Colonic mucosa (tissue), 4 donors: ENCODE measurements at regions not wholly inside any gene's neighbourhood (a gene's known extent, or its start where the extent isn't known, plus 50 kb on each side); places are given as distances from the start of the nearest gene placed in this dataset.

Experiments used
- DNase-seq: peaks from one replicate; pipeline ENCODE4 v3.0.0-alpha.2; 2020
- H3K27ac ChIP-seq: fragments of 200-600 bp; one replicate; pipeline ENCODE4 v1.8.0; 2021
- H3K27me3 ChIP-seq: fragments of 200-600 bp; one replicate; pipeline ENCODE4 v1.8.0; 2021
- H3K36me3 ChIP-seq: fragments of 200-600 bp; one replicate; pipeline ENCODE4 v1.8.0; 2021
- H3K4me1 ChIP-seq: fragments of 200-600 bp; one replicate; pipeline ENCODE4 v1.8.0; 2021; ENCODE audit warnings: mild to moderate bottlenecking
- H3K4me3 ChIP-seq: fragments of 200-600 bp; one replicate; pipeline ENCODE4 v1.8.0; 2021
- H3K9ac ChIP-seq, 2 donors: one replicate each; pipeline ENCODE4 v1.7.0; 2013; ENCODE audit warnings: control low read depth in 2 of 2, low read depth in 2 of 2, low read length in 2 of 2
- H3K9me3 ChIP-seq: fragments of 200-600 bp; one replicate; pipeline ENCODE4 v1.8.0; 2021
- intact Hi-C: fragments of 100-400 bp; cut with DNase I; formaldehyde crosslinking; loops from one replicate; pipeline ENCODE4 v1.14.1; 2022
- TF ChIP-seq, protein P1 (sequence below): fragments of 200-600 bp; IDR thresholded peaks from one replicate; pipeline ENCODE4 v1.8.0; 2022; ENCODE audit warnings: antibody characterized with exemption, mild to moderate bottlenecking
- donor health status: healthy.
- donor health status: DM: no; HTN: no; CAD: no.
- donor health status: DM: no; HTN: no; CAD: no.

DNA sequence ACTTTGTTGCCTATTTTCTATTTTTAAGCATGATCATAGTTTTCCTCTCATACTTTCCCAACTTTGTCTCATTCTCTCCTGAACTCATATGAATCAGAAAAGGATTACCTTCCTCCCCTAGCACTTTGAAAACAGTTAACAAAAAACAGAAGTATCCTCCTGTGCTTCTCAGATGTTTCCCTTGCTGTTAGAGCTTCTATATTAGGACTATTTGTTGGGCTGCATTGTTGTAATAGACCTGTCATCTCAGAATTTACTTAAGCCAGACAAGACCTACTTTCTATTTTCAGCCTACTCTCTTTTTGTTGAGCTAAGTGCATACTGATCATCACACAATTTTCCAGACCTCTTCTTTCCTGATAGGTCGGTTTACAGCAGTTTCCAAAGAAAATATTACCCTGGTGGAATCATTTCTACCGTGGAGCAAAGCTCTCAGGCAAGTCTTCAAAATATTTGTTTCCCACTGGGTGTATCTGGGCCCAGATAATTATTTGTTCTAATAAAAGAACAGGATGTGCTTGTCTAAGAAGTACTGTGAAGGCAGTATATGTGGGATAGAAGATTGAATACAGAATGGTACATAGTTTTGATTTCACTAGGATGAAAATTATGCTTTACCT, 411.9 kb upstream of the KLF6 start:
- Histone ChIP-seq H3K27ac (no peak overlapping the region), H3K4me3 (no peak overlapping the region), H3K27me3 (no peaks in the 10 kb centered on the region), H3K9me3 (no peaks in the 10 kb centered on the region), H3K9ac (no peak overlapping the region), H3K4me1 (no peaks in the 10 kb centered on the region), H3K36me3 (no peaks in the 10 kb centered on the region)
- DNase-seq: no peak
- TF ChIP-seq, protein P1, sequence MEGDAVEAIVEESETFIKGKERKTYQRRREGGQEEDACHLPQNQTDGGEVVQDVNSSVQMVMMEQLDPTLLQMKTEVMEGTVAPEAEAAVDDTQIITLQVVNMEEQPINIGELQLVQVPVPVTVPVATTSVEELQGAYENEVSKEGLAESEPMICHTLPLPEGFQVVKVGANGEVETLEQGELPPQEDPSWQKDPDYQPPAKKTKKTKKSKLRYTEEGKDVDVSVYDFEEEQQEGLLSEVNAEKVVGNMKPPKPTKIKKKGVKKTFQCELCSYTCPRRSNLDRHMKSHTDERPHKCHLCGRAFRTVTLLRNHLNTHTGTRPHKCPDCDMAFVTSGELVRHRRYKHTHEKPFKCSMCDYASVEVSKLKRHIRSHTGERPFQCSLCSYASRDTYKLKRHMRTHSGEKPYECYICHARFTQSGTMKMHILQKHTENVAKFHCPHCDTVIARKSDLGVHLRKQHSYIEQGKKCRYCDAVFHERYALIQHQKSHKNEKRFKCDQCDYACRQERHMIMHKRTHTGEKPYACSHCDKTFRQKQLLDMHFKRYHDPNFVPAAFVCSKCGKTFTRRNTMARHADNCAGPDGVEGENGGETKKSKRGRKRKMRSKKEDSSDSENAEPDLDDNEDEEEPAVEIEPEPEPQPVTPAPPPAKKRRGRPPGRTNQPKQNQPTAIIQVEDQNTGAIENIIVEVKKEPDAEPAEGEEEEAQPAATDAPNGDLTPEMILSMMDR: no peak
- intact Hi-C loops: no loop called here

GRCh38 chr10:4196183-4196582, 411.2 kb upstream of the KLF6 start:
- intact Hi-C loops: no loop called here
- Histone ChIP-seq H3K4me3 (no peak overlapping the region), H3K27me3 (no peaks in the 10 kb centered on the region), H3K27ac (no peak overlapping the region), H3K4me1 (no peaks in the 10 kb centered on the region), H3K9me3 (no peaks in the 10 kb centered on the region), H3K9ac (no peak overlapping the region), H3K36me3 (no peaks in the 10 kb centered on the region)
- TF ChIP-seq, protein P1: no peak
- no peak for DNase-seq

- no peak for DNase-seq
- intact Hi-C loops: no loop called here
- Histone ChIP-seq H3K9ac (no peak overlapping the region), H3K9me3 (no peaks in the 10 kb centered on the region), H3K4me1 (no peaks in the 10 kb centered on the region), H3K4me3 (no peak overlapping the region), H3K27ac (no peak overlapping the region), H3K27me3 (no peaks in the 10 kb centered on the region), H3K36me3 (no peaks in the 10 kb centered on the region)
- TF ChIP-seq, protein P1: no peak
Observed at GRCh38 chr10:4195213-4195612, 410.2 kb upstream of the KLF6 start.

DNA sequence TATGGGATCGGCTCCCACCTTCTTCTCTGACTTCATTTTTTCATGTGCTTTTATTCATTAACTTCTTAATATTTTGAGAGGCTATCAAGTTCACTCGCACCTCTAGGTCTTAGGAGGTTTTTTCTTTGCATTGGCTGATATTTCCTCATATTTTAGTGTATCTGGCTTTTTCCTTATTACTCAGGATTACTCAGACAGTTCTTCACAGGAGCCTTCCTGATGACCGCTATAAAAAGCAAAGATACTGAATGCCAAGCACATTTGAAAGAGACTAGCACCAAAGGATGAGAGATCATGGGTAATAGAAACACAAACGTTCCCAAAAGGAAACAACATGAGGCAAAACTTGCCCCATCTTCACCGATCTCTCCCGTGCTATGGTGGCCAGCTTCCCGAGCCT, 409.2 kb upstream of the KLF6 start:
- Histone ChIP-seq H3K9ac (no peak overlapping the region), H3K4me3 (no peak overlapping the region), H3K4me1 (no peaks in the 10 kb centered on the region), H3K36me3 (no peaks in the 10 kb centered on the region), H3K27me3 (no peaks in the 10 kb centered on the region), H3K27ac (no peak overlapping the region), H3K9me3 (no peaks in the 10 kb centered on the region)
- no peak for DNase-seq
- TF ChIP-seq, protein P1: no peak
- intact Hi-C loops: no loop called here

DNA sequence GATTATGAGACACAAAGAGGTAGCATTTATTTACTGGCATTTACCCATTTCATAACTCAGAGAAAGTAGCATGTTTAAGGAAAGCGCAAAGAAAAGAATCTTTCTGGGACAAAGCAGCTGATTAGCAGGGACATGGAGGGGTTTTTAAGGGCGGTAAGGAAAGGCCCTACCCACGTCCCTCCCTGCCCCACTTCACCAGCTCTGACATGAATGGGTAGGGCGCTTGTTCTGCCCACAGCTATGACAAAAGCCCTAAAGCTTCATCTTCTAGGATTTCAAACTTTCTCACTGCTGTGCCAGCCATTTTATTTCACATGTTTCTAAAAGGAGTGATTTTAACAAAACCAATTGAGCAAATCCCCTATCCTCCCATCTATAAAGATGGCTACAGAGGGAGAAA, 406.9 kb upstream of the KLF6 start:
- H3K27ac ChIP-seq: no peak overlapping the region
- no peaks in the 10 kb centered on the region for H3K36me3 ChIP-seq
- intact Hi-C loops: no loop called here
- H3K27me3 ChIP-seq: no peaks in the 10 kb centered on the region
- no peak for DNase-seq
- TF ChIP-seq, protein P1: no peak
- H3K9ac ChIP-seq: no peak overlapping the region
- H3K4me3 ChIP-seq: no peak overlapping the region
- no peaks in the 10 kb centered on the region for H3K4me1 ChIP-seq
- H3K9me3 ChIP-seq: no peaks in the 10 kb centered on the region
